ENCODE measurements at regions not wholly inside any gene's neighbourhood (a gene's known extent, or its start where the extent isn't known, plus 50 kb on each side); places are given as distances from the start of the nearest gene placed in this dataset.
"Not testable (repeated sequence)": the region's sequence is repeated elsewhere in the genome, so short reads cannot be mapped to it uniquely, and the experiment has no call there.

DNA sequence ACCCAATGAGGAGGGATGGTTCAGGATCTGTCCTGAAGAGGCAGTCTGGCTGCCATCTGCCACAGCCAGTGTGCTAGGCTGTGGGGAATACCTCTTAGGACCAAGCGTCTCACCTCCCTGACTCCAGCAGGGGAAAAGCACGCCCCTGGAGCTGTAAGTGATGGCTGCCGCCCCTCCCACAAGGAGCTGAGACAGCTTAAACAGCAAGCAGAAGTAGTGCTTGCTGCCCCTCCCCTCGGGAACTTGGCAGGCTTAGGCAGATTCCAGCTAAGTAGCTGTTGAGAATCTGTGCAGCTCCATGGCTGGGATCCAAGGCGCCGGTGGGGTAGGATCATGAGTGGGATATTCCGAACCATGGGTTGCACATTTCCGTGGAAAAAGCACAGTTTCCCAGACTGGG, 360.4 kb upstream of the MDGA2 start:
- DNase-seq, result no peak
- Histone ChIP-seq H3K27me3 (no peaks in the 10 kb centered on the region), H3K4me3 (no peak overlapping the region), H3K27ac (no peak overlapping the region), H3K9me3 (peaks cover 0 to 2% of the 10 kb centered on the region in 2 donors), H3K36me3 (no peaks in the 10 kb centered on the region), H3K4me1 (no peaks in the 10 kb centered on the region)
- intact Hi-C loops (cut with DNase I; ENCODE audit: low total_unique reads), result no loop called here
- TF ChIP-seq, protein P1, sequence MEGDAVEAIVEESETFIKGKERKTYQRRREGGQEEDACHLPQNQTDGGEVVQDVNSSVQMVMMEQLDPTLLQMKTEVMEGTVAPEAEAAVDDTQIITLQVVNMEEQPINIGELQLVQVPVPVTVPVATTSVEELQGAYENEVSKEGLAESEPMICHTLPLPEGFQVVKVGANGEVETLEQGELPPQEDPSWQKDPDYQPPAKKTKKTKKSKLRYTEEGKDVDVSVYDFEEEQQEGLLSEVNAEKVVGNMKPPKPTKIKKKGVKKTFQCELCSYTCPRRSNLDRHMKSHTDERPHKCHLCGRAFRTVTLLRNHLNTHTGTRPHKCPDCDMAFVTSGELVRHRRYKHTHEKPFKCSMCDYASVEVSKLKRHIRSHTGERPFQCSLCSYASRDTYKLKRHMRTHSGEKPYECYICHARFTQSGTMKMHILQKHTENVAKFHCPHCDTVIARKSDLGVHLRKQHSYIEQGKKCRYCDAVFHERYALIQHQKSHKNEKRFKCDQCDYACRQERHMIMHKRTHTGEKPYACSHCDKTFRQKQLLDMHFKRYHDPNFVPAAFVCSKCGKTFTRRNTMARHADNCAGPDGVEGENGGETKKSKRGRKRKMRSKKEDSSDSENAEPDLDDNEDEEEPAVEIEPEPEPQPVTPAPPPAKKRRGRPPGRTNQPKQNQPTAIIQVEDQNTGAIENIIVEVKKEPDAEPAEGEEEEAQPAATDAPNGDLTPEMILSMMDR (IDR thresholded peaks at IDR 0.05), result no peak
- no peak for TF ChIP-seq POLR2A (IDR thresholded peaks at IDR 0.05)

DNA sequence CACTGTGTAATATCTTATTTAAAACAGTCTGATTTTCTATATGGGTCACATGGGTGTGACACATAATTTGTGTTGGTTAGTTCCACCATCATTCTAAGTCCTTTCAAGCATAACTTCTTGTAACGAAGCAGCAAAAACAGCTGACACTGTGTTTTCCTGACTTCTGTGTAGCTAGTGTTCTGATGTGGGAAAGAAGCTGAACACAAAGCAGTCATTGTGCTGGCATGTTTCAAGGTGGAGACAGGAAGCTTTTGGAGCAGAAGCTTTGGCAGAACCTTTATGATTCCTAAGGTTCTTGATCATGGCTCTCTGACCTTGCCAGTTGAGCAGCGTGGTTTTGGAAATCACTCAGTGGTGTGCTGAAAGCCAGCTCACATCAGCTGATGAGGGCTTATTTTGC, 351.7 kb upstream of the MDGA2 start:
- Histone ChIP-seq H3K4me1 (no peaks in the 10 kb centered on the region), H3K36me3 (no peaks in the 10 kb centered on the region), H3K4me3 (no peak overlapping the region), H3K9me3 (no peaks in the 10 kb centered on the region), H3K27ac (no peak overlapping the region), H3K27me3 (no peaks in the 10 kb centered on the region)
- intact Hi-C loops (cut with DNase I; ENCODE audit: low total_unique reads), result no loop called here
- DNase-seq, result no peak
- TF ChIP-seq POLR2A (IDR thresholded peaks at IDR 0.05), result no peak
- TF ChIP-seq, protein P1 (IDR thresholded peaks at IDR 0.05), result no peak

DNA sequence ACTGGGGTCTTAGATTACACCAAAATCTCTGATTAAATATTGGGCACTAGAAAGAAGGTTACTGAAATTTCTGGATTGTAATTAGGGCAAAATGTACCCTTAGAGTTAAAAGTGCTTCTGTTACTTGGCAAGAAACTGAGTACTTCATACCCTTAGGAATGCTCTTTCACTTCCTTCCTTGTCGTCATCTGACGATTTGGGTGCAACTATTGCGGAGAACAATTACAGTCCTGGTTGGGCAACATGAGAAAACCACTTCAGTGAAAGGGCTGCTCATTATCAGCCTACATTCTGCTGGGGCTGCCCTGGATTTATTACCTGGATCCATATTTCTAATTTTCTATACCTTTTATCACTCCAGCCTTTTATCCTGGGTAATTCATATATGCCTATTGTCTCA, 348.5 kb upstream of the MDGA2 start:
- Histone ChIP-seq H3K9me3 (no peaks in the 10 kb centered on the region), H3K4me1 (no peaks in the 10 kb centered on the region), H3K27ac (no peak overlapping the region), H3K27me3 (no peaks in the 10 kb centered on the region), H3K4me3 (no peak overlapping the region), H3K36me3 (no peaks in the 10 kb centered on the region)
- no peak for DNase-seq
- intact Hi-C loops (cut with DNase I; ENCODE audit: low total_unique reads), result no loop called here
- TF ChIP-seq POLR2A (IDR thresholded peaks at IDR 0.05), result no peak
- TF ChIP-seq, protein P1 (IDR thresholded peaks at IDR 0.05), result no peak

DNA sequence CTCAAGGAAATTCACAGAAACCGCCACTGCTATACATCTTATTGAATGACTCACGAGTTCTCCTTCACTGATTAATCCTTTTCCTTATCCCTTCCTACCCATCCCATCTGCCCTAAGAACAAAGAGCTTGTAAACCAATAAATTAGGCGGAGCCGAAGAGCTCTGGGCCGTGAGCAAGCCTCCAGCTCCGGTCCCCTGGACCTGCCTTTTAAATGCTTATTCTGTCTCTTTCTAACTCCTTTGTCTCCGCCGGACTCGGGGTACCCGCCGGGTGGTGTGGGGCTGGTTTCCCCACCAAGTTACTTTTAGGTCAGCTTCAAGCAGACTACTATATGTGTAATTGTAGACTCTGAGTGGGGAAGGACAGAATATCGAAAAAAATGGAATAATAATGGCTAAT, 336.1 kb upstream of the MDGA2 start:
- H3K36me3 ChIP-seq; H3K4me1 ChIP-seq; intact Hi-C loops (cut with DNase I; ENCODE audit: low total_unique reads): not testable (repeated sequence)

DNA sequence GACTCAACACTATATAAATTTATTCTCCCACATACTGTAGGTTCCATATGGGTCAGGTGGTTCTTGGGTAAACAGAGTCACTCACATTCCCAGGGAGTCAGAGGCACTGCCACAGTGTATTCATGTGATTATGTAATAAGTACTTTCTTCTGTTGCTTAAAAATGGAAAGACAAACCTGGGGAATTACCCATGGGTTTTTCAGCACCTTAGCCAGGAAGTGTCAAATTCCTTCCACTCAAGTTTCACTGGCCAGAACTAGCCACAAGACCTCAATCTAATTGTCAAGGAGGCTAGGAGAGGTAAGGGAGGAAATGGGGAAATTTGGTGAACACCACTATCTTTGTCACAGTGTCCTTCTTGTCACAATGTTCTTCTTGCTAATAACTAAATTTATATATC, 333.2 kb upstream of the MDGA2 start:
- Histone ChIP-seq H3K9me3 (no peaks in the 10 kb centered on the region), H3K27ac (no peak overlapping the region), H3K36me3 (no peaks in the 10 kb centered on the region), H3K4me1 (no peaks in the 10 kb centered on the region), H3K4me3 (no peak overlapping the region), H3K27me3 (no peaks in the 10 kb centered on the region)
- no peak for DNase-seq
- intact Hi-C loops (cut with DNase I; ENCODE audit: low total_unique reads), result no loop called here
- TF ChIP-seq, protein P1 (IDR thresholded peaks at IDR 0.05), result no peak
- no peak for TF ChIP-seq POLR2A (IDR thresholded peaks at IDR 0.05)

More for the DNA sequence above, 336.1 kb upstream of the MDGA2 start:
- H3K27ac ChIP-seq, H3K4me3 ChIP-seq, DNase-seq, H3K9me3 ChIP-seq, H3K27me3 ChIP-seq: not testable (repeated sequence)

DNA sequence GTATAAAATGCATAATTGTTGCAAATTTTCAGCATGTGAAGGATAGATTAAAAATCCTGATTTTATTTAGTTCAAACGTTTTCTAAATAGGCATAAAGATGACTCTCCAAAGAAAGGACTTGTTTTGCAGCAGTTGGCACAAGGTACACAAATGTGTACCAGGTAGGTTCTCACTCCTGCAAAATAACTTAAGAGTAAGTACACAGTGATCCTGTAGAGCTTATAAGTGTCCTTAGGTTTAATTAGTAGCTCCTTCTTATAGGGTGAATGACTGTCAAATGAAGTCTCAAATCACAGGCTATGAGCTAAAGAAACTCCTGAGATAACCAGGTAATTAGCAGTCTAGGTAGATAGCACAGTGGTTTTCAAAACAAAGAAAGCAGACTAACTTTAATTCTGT, 330.6 kb upstream of the MDGA2 start:
- no peaks in the 10 kb centered on the region for H3K4me1 ChIP-seq
- H3K4me3 ChIP-seq, result no peak overlapping the region
- intact Hi-C loops (cut with DNase I; ENCODE audit: low total_unique reads), result no loop called here
- H3K27ac ChIP-seq, result no peak overlapping the region
- no peaks in the 10 kb centered on the region for H3K27me3 ChIP-seq
- H3K36me3 ChIP-seq, result no peaks in the 10 kb centered on the region
- TF ChIP-seq, protein P1 (IDR thresholded peaks at IDR 0.05), result no peak
- TF ChIP-seq POLR2A (IDR thresholded peaks at IDR 0.05), result no peak
- DNase-seq, result no peak
- H3K9me3 ChIP-seq, result no peaks in the 10 kb centered on the region

Measured in uterus (tissue), 3 donors.